ENCODE measurements at regions not wholly inside any gene's neighbourhood (a gene's known extent, or its start where the extent isn't known, plus 50 kb on each side); places are given as distances from the start of the nearest gene placed in this dataset.

- TF ChIP-seq POLR2AphosphoS5 (IDR thresholded peaks at IDR 0.05; ENCODE audit: low read depth, low read length) = no peak
- TF ChIP-seq REST (IDR thresholded peaks at IDR 0.05; ENCODE audit: insufficient read depth in 1 of 2, low read depth in 2 of 2, low read length in 2 of 2) = no peak
- no peak for TF ChIP-seq FOXP2 (optimal IDR thresholded peaks at IDR 0.05; ENCODE audit: borderline replicate concordance, extremely low read depth, extremely low read length, insufficient read depth)
- no peak for TF ChIP-seq TAF1 (IDR thresholded peaks at IDR 0.05; ENCODE audit: borderline replicate concordance, insufficient read depth, low read length)
- TF ChIP-seq SIN3A (IDR thresholded peaks at IDR 0.05; ENCODE audit: borderline replicate concordance, insufficient read depth, low read length) = no peak
These were observed 65.1 kb upstream of the SRSF6 start for GRCh38 chr20:43392561-43392960.

GRCh38 chr20:43389839-43390626 lies 67.7 kb upstream of the SRSF6 start:
- no peak for TF ChIP-seq REST (IDR thresholded peaks at IDR 0.05; ENCODE audit: insufficient read depth in 1 of 2, low read depth in 2 of 2, low read length in 2 of 2)
- no peak for TF ChIP-seq TAF1 (IDR thresholded peaks at IDR 0.05; ENCODE audit: borderline replicate concordance, insufficient read depth, low read length)
- no peak for TF ChIP-seq POLR2AphosphoS5 (IDR thresholded peaks at IDR 0.05; ENCODE audit: low read depth, low read length)
- TF ChIP-seq SIN3A (IDR thresholded peaks at IDR 0.05; ENCODE audit: borderline replicate concordance, insufficient read depth, low read length) = no peak
- no peak for TF ChIP-seq FOXP2 (optimal IDR thresholded peaks at IDR 0.05; ENCODE audit: borderline replicate concordance, extremely low read depth, extremely low read length, insufficient read depth)

- TF ChIP-seq REST (IDR thresholded peaks at IDR 0.05; ENCODE audit: insufficient read depth in 1 of 2, low read depth in 2 of 2, low read length in 2 of 2) (no peak), POLR2AphosphoS5 (IDR thresholded peaks at IDR 0.05; ENCODE audit: low read depth, low read length) (no peak), FOXP2 (optimal IDR thresholded peaks at IDR 0.05; ENCODE audit: borderline replicate concordance, extremely low read depth, extremely low read length, insufficient read depth) (no peak), TAF1 (IDR thresholded peaks at IDR 0.05; ENCODE audit: borderline replicate concordance, insufficient read depth, low read length) (no peak), SIN3A (IDR thresholded peaks at IDR 0.05; ENCODE audit: borderline replicate concordance, insufficient read depth, low read length) (no peak)
These were observed 68.5 kb upstream of the SRSF6 start for GRCh38 chr20:43389211-43389610.

GRCh38 chr20:43388268-43389002 lies 69.3 kb upstream of the SRSF6 start:
- TF ChIP-seq SIN3A (IDR thresholded peaks at IDR 0.05; ENCODE audit: borderline replicate concordance, insufficient read depth, low read length) (no peak), REST (IDR thresholded peaks at IDR 0.05; ENCODE audit: insufficient read depth in 1 of 2, low read depth in 2 of 2, low read length in 2 of 2) (no peak), POLR2AphosphoS5 (IDR thresholded peaks at IDR 0.05; ENCODE audit: low read depth, low read length) (no peak), FOXP2 (optimal IDR thresholded peaks at IDR 0.05; ENCODE audit: borderline replicate concordance, extremely low read depth, extremely low read length, insufficient read depth) (no peak), TAF1 (IDR thresholded peaks at IDR 0.05; ENCODE audit: borderline replicate concordance, insufficient read depth, low read length) (no peak)

Data from PFSK-1 (cell line).